Suppressor macrophage treated with lipopolysaccharide for 1 hour (primary cell): ENCODE measurements at regions not wholly inside any gene's neighbourhood (a gene's known extent, or its start where the extent isn't known, plus 50 kb on each side); places are given as distances from the start of the nearest gene placed in this dataset.
"Not testable (repeated sequence)": the region's sequence is repeated elsewhere in the genome, so short reads cannot be mapped to it uniquely, and the experiment has no call there.

ENCODE experiments used
- DNase-seq, 3 donors: peaks; one replicate each; pipeline ENCODE4 v3.0.0-alpha.2; 2020 to 2022

GRCh38 chr16:26909623-26910022, 157.1 kb upstream of the C16orf82 start:
- DNase-seq, result no peak

DNA sequence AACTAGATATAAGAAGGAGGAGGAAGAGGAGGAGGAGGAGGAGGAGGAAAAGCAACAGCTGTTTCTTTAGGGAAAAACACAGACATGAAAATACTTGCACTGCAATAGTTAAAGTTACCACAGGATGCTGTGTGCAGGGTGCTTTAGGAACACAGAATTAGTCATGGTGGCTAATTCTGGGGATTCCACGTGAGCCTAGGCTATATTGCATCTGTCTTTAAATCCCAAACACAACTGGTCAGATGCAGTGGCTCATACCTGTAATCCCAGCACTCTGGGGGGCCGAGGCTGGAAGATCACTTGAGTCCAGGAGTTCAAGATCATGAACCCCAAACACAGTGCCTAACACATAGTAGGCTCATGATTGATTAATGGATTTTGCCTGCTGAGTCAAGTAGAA, 155.3 kb upstream of the C16orf82 start:
- DNase-seq, result no peak

DNA sequence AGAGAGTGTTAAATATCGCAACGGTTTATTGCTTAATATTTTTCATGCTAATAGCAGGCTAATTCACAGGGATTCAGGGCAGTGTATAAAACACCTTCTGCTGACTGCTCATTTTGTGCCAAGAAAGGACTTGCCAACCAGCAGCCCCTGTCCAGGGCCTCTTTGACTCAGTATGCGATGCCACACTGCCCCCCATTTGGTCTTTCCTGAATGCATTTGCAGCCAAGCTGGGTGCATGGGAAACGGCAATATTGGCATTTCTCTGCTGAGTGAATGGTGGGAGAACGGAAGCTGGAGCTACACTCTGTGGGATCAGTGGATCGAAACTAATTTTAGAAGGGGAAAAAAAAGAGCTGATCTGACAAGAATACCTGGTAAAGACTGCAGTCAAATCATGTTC, 152.9 kb upstream of the C16orf82 start:
- DNase-seq, result no peak

DNA sequence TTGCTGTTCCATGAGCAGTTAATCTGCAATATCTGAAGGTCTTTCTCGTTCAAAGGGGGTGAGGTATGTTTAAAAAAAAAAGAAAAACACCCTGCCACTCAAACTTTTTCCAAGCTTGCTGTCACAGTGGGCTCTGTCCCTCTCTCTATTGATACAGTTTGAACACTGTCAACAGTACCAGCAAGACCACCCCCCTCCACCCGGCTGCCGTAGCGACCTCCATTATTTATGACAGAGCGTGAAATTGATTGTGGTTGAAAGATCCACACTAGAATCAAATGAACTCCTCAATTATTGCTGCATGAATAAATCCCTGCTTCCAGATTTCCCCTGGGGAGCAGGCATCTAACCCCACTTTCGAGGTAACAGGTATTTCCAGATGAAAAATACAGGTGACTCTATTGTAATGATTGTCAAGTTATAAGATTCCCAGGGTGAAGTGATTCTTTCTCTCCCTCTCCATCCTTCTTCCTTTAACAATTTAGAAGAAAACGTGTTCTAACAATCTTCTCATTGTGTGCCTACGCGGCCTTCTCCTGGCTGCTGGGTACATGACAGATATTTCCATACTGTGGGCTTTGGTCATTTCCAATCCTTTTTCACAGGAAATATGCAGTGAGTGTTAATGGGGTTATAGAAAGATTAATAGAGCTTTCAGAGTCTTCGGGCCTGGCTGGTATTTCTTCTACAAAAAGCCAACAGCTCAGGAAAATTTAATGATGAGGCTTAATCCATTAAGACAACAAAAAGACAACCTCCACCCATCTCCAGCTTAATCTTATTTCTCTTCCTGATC, 135.7 kb upstream of the C16orf82 start:
- no peak for DNase-seq

- no peak for DNase-seq
Observed at GRCh38 chr16:26950636-26951035, 116.1 kb upstream of the C16orf82 start.

- no peak for DNase-seq
Observed at GRCh38 chr16:26951950-26952349, 114.8 kb upstream of the C16orf82 start.

GRCh38 chr16:26952411-26952810, 114.3 kb upstream of the C16orf82 start:
- DNase-seq, result no peak

GRCh38 chr16:26957283-26957859, 109.4 kb upstream of the C16orf82 start:
- no peak for DNase-seq

- no peak for DNase-seq
Observed at GRCh38 chr16:26959416-26960009, 107.2 kb upstream of the C16orf82 start.

- DNase-seq, result peak in 1 of 3 donors; percentile 4
Observed at GRCh38 chr16:26961459-26961858, 105.3 kb upstream of the C16orf82 start.

DNA sequence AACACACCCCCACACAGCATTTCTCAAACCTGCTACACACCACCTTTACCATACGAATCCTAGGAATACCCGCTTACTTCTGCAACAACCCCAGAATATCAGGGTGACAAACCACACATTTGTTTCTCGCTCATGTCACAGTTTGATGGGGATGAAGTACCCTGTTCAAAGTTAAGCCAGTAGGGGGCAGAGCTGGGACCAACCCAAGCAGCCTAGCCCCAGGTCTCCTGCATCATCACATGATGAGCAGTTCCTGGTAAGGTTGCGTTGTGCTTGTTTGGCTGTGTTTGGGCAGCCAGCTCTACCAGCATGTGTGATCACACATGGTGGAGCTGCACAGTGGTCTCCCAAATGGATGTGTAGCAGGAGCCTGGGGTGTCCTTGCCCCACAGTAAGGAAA, 103.6 kb upstream of the C16orf82 start:
- DNase-seq, result no peak

GRCh38 chr16:26969589-26970231, 97.0 kb upstream of the C16orf82 start:
- DNase-seq, result no peak

DNA sequence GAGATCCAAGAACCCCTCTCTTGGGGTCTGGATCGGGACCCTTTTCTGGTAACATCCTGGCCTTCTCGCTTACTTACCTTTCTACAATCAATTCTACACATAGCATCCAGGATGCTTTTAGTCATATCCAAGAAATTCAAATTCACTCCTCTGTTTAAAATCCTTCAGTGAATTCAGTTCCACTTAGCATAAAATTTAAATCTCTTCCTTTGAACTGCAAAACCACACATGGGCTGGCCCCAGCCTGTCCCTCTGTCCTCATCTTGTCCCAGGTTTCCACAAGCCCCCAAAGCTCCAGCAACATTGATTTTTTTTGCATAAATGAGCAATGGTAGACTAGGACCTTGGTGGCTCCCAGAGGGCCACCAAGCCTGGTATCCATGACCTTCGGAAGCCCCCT, 96.4 kb upstream of the C16orf82 start:
- DNase-seq, result no peak

GRCh38 chr16:26976873-26977272, 89.9 kb upstream of the C16orf82 start:
- DNase-seq, result no peak

- DNase-seq, result no peak
Observed at GRCh38 chr16:26981266-26981938, 85.3 kb upstream of the C16orf82 start.

- no peak for DNase-seq
Observed at GRCh38 chr16:26982422-26982821, 84.3 kb upstream of the C16orf82 start.

DNA sequence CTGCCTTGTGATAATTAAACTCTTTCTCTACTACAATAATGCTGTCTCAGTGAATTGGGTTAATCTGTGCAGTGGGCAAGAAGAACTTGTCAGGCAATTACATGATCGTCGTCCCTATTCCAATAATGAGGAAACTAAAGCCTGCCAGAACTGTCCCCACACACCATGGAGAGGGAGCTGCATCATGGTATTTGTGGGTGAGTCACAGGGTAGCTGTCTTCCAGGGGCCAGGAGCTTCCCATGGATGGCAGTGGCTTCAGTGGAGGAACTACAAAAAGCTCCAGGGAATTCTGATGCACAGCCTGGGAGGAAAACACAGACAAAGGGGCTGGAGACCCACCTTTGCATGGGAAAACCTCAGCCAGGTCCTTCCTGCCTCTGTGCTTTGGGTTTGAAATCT, 83.3 kb upstream of the C16orf82 start:
- no peak for DNase-seq

GRCh38 chr16:26985100-26986065, 81.3 kb upstream of the C16orf82 start:
- DNase-seq, result no peak

DNA sequence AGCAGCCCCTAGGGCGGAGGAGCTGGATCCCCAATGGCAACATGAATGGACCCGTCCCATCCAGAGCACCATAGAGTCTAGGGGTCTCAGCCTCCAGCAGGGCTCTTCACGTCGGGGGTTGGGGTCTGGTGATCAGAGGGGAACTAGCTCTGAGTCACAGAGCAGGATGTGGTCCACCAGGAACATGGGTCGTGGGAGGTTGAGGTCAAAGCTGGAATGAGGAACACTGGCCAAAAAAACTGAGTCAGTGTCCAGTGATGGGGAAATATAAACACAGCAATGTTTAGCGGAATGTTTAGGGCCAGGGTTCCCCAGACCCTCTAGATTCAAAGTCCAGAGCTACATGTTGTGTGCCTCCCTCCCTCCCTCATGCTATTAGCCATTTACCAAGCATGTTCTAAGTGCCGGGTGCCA, 79.1 kb upstream of the C16orf82 start:
- DNase-seq, result peak in 2 of 3 donors; percentile 4 to 5

GRCh38 chr16:26988186-26988585, 78.5 kb upstream of the C16orf82 start:
- DNase-seq, result no peak

- DNase-seq, result not testable (repeated sequence)
Observed at GRCh38 chr16:26990384-26991120, 76.2 kb upstream of the C16orf82 start.
